ENCODE measurements at regions not wholly inside any gene's neighbourhood (a gene's known extent, or its start where the extent isn't known, plus 50 kb on each side); places are given as distances from the start of the nearest gene placed in this dataset.

DNA sequence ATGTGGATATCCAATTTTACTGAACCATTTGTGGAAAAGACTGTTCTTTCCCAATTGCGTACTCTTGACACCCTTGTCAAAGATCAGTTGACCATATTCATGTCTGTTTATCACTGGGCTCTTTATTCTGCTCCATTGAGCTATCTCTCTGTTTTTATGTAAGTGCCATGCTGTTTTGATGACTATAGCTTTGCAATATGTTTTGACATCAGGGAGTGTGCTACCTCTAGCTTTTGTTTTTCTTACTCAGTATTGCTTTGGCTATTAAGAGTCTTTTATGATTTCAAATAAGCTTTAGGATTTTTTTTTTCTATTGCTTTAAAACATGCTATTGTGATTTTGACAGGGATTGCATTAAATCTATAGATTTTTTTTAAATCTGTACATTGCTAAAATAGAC is 194.3 kb downstream of the SNAPC1 start:
- no peaks in the 10 kb centered on the region for H3K27me3 ChIP-seq
- DNase-seq (no peak), ATAC-seq (no peak)
- no peak for TF ChIP-seq CTCF (IDR thresholded peaks at IDR 0.05 in 4 of 5, conservative IDR thresholded peaks at IDR 0.05 in 1 of 5)
- no peak for TF ChIP-seq POLR2A (IDR thresholded peaks at IDR 0.05)
- no peaks in the 10 kb centered on the region for H3K4me1 ChIP-seq
- H3K27ac ChIP-seq = no peak overlapping the region
- no peak overlapping the region for H3K4me3 ChIP-seq
- no peaks in the 10 kb centered on the region for H3K36me3 ChIP-seq
- in situ Hi-C loops (cut with MboI; ENCODE audit: low sequenced_read_pairs in 4 of 4) (no loop called here), intact Hi-C loops (cut with DNase I; ENCODE audit: low total_unique reads) (no loop called here)
- no peaks in the 10 kb centered on the region for H3K9me3 ChIP-seq

DNA sequence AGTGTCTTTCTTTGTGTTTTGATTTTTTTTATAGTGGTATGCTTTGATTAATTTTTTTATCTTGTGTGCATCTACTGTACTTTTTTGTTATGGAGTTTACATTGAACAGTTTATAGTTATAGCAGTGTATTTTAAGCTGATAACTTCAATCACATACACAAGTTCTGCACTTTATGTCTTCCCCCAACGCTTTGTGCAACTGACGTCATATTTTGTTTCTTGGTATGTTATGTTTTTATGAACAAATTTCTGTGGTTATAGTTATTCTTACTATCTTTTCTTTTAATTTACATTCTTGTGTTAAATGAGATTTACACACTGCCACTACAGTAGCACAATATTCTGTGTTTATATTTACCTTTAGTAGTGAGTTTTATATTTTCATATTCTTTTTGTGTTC is 197.1 kb downstream of the SNAPC1 start:
- no peak for ATAC-seq
- DNase-seq = no peak
- TF ChIP-seq CTCF (IDR thresholded peaks at IDR 0.05 in 4 of 5, conservative IDR thresholded peaks at IDR 0.05 in 1 of 5) = no peak
- no peak for TF ChIP-seq POLR2A (IDR thresholded peaks at IDR 0.05)
- Histone ChIP-seq H3K27ac (no peak overlapping the region), H3K36me3 (no peaks in the 10 kb centered on the region), H3K27me3 (no peaks in the 10 kb centered on the region), H3K4me1 (no peaks in the 10 kb centered on the region), H3K9me3 (no peaks in the 10 kb centered on the region), H3K4me3 (no peak overlapping the region)
- intact Hi-C loops (cut with DNase I; ENCODE audit: low total_unique reads) (no loop called here), in situ Hi-C loops (cut with MboI; ENCODE audit: low sequenced_read_pairs in 4 of 4) (no loop called here)

DNA sequence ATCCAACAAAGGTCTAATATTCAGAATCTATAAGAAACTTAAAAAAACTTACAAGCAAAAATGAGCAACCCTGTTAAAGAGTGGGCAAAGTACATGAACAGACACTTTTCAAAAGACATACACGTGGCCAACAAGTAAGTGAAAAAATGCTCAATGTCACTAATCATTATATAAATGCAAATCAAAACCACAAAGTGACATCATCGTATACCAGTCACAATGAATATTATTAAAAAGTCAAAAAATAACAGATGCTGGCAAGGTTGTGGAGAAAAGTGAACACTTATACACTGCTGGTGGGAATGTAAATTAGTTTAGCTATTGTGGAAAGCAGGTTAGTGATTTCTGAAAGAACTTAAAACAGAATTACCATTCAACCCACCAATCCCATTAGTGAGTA is 199.1 kb downstream of the SNAPC1 start:
- intact Hi-C loops (cut with DNase I; ENCODE audit: low total_unique reads) = no loop called here
- Histone ChIP-seq H3K27ac (no peak overlapping the region), H3K36me3 (no peaks in the 10 kb centered on the region), H3K4me3 (no peak overlapping the region), H3K9me3 (no peaks in the 10 kb centered on the region), H3K4me1 (no peaks in the 10 kb centered on the region), H3K27me3 (no peaks in the 10 kb centered on the region)
- in situ Hi-C loops (cut with MboI; ENCODE audit: low sequenced_read_pairs in 4 of 4) = no loop called here
- TF ChIP-seq POLR2A (IDR thresholded peaks at IDR 0.05) = no peak
- no peak for TF ChIP-seq CTCF (IDR thresholded peaks at IDR 0.05 in 4 of 5, conservative IDR thresholded peaks at IDR 0.05 in 1 of 5)
- DNase-seq (no peak), ATAC-seq (no peak)

GRCh38 chr14:61963926-61964325 is 201.7 kb downstream of the SNAPC1 start:
- intact Hi-C loops (cut with DNase I; ENCODE audit: low total_unique reads) = no loop called here
- Histone ChIP-seq H3K27me3 (no peaks in the 10 kb centered on the region), H3K9me3 (no peaks in the 10 kb centered on the region), H3K27ac (no peak overlapping the region), H3K4me3 (no peak overlapping the region), H3K36me3 (no peaks in the 10 kb centered on the region), H3K4me1 (no peaks in the 10 kb centered on the region)
- TF ChIP-seq CTCF (IDR thresholded peaks at IDR 0.05 in 4 of 5, conservative IDR thresholded peaks at IDR 0.05 in 1 of 5) = no peak
- no peak for TF ChIP-seq POLR2A (IDR thresholded peaks at IDR 0.05)
- in situ Hi-C loops (cut with MboI; ENCODE audit: low sequenced_read_pairs in 4 of 4) = no loop called here
- ATAC-seq (no peak), DNase-seq (no peak)

DNA sequence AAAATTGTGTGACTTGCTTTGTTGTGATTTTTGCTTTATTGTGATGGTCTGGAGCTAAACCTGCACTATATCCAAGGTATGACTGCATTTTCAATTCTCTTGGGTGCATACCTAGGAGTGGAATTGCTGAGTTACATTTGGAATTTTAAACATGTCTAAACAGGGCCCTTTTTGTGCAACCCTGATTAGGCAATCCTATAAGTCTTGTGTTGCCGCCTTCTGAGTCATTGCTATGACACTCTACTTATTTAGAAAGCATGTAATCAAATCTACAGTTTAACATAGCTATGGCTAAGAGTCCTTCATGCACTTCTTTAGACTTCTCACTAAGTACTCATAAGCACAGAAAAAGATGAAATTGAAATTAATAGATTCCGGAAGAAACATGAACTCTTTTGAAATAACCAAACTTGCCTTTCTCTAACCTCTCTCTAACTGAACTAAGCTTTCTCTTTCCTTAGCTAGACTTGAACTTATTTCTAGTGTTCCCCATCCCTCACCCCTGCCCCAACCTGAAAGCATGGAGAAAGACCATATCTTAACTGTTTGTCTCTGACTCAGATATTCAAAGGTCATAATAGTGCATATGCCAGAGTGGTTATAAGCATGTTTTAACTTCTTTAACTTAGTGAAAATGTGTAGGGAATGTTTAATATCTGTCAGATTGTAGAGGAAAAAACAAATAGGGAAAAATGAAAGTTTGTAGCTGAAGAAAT is 203.0 kb downstream of the SNAPC1 start:
- no peaks in the 10 kb centered on the region for H3K27me3 ChIP-seq
- DNase-seq (no peak), ATAC-seq (no peak)
- no peak overlapping the region for H3K27ac ChIP-seq
- no peaks in the 10 kb centered on the region for H3K9me3 ChIP-seq
- H3K4me1 ChIP-seq = no peaks in the 10 kb centered on the region
- no peak overlapping the region for H3K4me3 ChIP-seq
- intact Hi-C loops (cut with DNase I; ENCODE audit: low total_unique reads) = no loop called here
- TF ChIP-seq CTCF (IDR thresholded peaks at IDR 0.05 in 4 of 5, conservative IDR thresholded peaks at IDR 0.05 in 1 of 5) = no peak
- TF ChIP-seq POLR2A (IDR thresholded peaks at IDR 0.05) = no peak
- H3K36me3 ChIP-seq = no peaks in the 10 kb centered on the region
- in situ Hi-C loops (cut with MboI; ENCODE audit: low sequenced_read_pairs in 4 of 4) = no loop called here
